Lower leg skin (tissue), 4 donors: ENCODE measurements at regions not wholly inside any gene's neighbourhood (a gene's known extent, or its start where the extent isn't known, plus 50 kb on each side); places are given as distances from the start of the nearest gene placed in this dataset.

Experiments used
- DNase-seq, 2 donors: peaks; one replicate each; pipeline ENCODE4 v3.0.0-alpha.2; 2019; ENCODE audit warnings: low spot score in 2 of 2
- H3K4me3 ChIP-seq: fragments of 200-600 bp; sonication (generic); 2 replicates; pipeline ENCODE4 v1.5.1; 2017; ENCODE audit warnings: mild to moderate bottlenecking, low read depth; ENCODE audit not compliant: poor library complexity, severe bottlenecking
- POLR2A ChIP-seq, 2 donors: fragments of 450-650 bp; IDR thresholded peaks; one replicate each; pipeline ENCODE4 v1.6.1; 2016 to 2017; ENCODE audit warnings: antibody characterized with exemption in 2 of 2, mild to moderate bottlenecking in 1 of 2, moderate library complexity in 1 of 2
- WGBS, 2 donors: methylation state at CpG; one replicate each; pipeline ENCODE4 v1.1.5; 2018; 5-methylcytosine and 5-hydroxymethylcytosine counted together
- intact Hi-C: fragments of 100-400 bp; cut with DNase I; formaldehyde crosslinking; loops from one replicate; pipeline ENCODE4 v1.15.0; 2023; ENCODE audit warnings: low total_unique reads
- TF ChIP-seq, protein P1 (sequence below), 3 donors: fragments of 450-650 bp; IDR thresholded peaks; one replicate each; pipeline ENCODE4 v1.5.1; 2016; ENCODE audit warnings: antibody characterized with exemption in 3 of 3, mild to moderate bottlenecking in 3 of 3, moderate library complexity in 2 of 3

- no peak for DNase-seq
- 81 to 88% methylated on average over 2 of the region's 2 CpGs for WGBS, 2 donors
- TF ChIP-seq, protein P1, sequence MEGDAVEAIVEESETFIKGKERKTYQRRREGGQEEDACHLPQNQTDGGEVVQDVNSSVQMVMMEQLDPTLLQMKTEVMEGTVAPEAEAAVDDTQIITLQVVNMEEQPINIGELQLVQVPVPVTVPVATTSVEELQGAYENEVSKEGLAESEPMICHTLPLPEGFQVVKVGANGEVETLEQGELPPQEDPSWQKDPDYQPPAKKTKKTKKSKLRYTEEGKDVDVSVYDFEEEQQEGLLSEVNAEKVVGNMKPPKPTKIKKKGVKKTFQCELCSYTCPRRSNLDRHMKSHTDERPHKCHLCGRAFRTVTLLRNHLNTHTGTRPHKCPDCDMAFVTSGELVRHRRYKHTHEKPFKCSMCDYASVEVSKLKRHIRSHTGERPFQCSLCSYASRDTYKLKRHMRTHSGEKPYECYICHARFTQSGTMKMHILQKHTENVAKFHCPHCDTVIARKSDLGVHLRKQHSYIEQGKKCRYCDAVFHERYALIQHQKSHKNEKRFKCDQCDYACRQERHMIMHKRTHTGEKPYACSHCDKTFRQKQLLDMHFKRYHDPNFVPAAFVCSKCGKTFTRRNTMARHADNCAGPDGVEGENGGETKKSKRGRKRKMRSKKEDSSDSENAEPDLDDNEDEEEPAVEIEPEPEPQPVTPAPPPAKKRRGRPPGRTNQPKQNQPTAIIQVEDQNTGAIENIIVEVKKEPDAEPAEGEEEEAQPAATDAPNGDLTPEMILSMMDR (IDR thresholded peaks at IDR 0.05), result no peak
- no peak for TF ChIP-seq POLR2A (IDR thresholded peaks at IDR 0.05)
- no peak overlapping the region for H3K4me3 ChIP-seq
- intact Hi-C loops, result no loop called here
These were observed 104.7 kb downstream of the C9orf152 start for GRCh38 chr9:110103257-110103656.

DNA sequence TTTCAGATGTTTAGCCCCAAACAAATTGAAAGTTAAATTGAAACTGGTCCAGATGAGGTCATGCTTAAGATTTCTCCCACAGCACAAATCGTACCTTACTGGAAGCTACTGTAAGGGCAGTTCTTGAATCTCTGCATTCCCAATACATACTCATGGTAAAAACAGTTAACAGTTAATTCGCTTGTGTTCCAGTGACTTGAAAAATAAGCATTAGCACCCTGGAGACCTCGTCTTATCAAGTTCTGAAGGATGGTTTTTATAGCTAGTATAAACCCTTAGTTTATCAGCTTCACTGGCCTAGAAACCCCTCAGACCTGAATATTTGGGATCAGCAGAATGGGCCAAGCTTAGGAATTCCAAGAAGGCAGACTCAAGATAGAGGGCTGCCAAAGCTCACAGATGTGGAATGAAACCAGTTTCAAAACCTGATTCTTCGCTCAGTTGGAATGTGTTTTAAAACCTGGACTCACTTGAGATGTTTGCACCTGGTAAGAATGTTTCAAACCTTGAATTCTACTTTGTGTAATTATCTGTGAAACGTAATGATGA lies 103.6 kb downstream of the C9orf152 start:
- DNase-seq, result no peak
- TF ChIP-seq POLR2A (IDR thresholded peaks at IDR 0.05), result no peak
- TF ChIP-seq, protein P1 (IDR thresholded peaks at IDR 0.05), result no peak
- intact Hi-C loops, result no loop called here
- no peak overlapping the region for H3K4me3 ChIP-seq
- WGBS, 2 donors, result 63 to 75% methylated on average over 5 of the region's 5 CpGs

- no peak for DNase-seq
- intact Hi-C loops, result no loop called here
- WGBS, 2 donors, result 22% methylated on average over 2 of the region's 2 CpGs
- H3K4me3 ChIP-seq, result no peak overlapping the region
- TF ChIP-seq POLR2A (IDR thresholded peaks at IDR 0.05), result no peak
- TF ChIP-seq, protein P1 (IDR thresholded peaks at IDR 0.05), result no peak
These were observed 102.9 kb downstream of the C9orf152 start for GRCh38 chr9:110105107-110105506.

DNA sequence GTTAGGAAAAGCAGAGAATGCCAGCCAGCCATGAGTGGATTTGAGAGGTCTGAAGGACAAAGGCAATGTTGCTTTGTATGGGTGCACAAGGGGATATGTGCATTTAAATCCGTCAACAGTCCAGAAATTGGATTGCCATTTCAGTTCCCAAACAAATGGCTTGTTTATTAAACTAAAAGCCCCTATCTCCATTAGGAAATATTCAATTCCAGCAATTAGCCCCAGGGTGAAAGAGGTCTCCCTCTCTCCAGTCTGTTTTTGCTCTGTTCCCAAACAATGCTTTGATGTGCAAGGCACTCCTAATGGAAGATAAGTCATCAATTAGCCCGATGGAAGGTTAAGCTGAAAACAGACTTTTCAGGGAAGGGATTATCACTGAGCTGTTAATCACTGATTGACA lies 101.3 kb downstream of the C9orf152 start:
- no peak for DNase-seq
- H3K4me3 ChIP-seq, result no peak overlapping the region
- TF ChIP-seq, protein P1 (IDR thresholded peaks at IDR 0.05), result no peak
- TF ChIP-seq POLR2A (IDR thresholded peaks at IDR 0.05), result no peak
- 80 to 82% methylated on average over 2 of the region's 2 CpGs for WGBS, 2 donors
- intact Hi-C loops, result no loop called here

DNA sequence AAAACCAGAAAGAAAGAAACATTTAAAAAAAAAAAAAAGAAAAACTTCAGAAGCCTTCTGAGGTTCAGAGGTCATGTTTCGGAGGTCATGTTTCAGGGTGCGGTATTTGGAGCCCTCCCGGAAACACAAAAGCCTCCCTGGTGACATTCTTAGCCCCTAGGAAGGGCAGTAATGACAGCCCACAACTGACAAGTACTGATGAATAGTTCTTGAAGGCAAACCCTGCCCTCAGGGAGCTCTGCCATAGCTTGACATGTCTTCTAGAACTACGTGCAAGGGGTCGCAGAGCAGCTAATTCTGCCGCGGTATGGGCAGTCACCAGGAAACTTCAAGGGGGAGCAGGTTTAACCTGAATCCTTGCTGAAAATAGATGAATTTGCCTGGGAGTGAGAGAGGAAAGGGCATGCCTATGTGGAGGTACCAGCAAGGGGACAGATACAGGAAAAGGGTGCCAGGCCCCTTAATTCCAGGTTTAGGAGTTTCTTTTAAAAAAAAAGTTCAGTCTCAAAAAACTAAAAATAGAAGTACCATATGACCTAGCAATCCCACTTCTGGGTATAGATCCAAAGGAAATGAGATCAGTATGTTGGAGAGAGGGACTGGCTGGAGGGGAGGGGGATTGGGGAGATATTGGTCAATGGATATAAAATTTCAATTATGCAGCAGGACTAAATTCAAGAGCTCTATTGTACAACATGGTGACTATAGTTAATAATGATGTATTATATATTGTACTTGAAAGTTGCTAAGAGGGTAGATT lies 98.4 kb downstream of the C9orf152 start:
- intact Hi-C loops, result no loop called here
- no peak overlapping the region for H3K4me3 ChIP-seq
- no peak for DNase-seq
- 57% methylated on average over 7 of the region's 7 CpGs for WGBS, 2 donors
- TF ChIP-seq POLR2A (IDR thresholded peaks at IDR 0.05), result no peak
- TF ChIP-seq, protein P1 (IDR thresholded peaks at IDR 0.05), result no peak
